ENCODE measurements at regions not wholly inside any gene's neighbourhood (a gene's known extent, or its start where the extent isn't known, plus 50 kb on each side); places are given as distances from the start of the nearest gene placed in this dataset.

DNA sequence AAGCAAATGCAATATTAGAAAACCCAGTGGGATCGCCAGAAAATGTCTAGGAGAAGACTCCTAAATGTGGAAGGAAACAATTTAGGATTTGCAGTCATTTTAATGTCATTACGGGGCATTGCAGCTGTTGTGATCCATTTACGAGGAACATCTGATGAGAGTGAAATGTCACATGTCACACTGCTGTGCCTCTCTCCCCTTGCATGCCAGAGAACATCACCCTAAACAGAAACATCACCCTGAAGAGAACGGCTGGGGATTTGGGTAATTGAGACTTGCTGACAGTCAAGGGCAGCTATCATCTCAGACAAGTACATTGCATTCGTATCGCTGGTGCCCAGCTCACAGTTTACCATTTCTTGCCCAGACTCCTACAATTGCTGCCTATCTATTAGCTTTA is 785.7 kb upstream of the POM121L12 start:
- no peak for DNase-seq
- WGBS, 5 donors: 64 to 79% (median 74%) methylated on average over 6 of the region's 6 CpGs

GRCh38 chr7:52247518-52247917 is 787.9 kb upstream of the POM121L12 start:
- Histone ChIP-seq H3K9me3 (peaks cover 0 to 7% (median 0%) of the 10 kb centered on the region in 4 donors), H3K36me3 (no peaks in the 10 kb centered on the region), H3K4me1 (no peaks in the 10 kb centered on the region), H3K4me3 (no peak overlapping the region), H3K27me3 (no peaks in the 10 kb centered on the region), H3K27ac (no peak overlapping the region)
- no peak for DNase-seq
- no peak for TF ChIP-seq CTCF (IDR thresholded peaks at IDR 0.05)
- TF ChIP-seq POLR2A (IDR thresholded peaks at IDR 0.05): no peak
- TF ChIP-seq POLR2AphosphoS5 (IDR thresholded peaks at IDR 0.05): no peak
- no peak for TF ChIP-seq EP300 (IDR thresholded peaks at IDR 0.05)
- WGBS, 5 donors: 84 to 87% (median 85%) methylated on average over 4 of the region's 4 CpGs
- intact Hi-C loops (cut with DNase I; ENCODE audit: low total_unique reads): no loop called here

More for the DNA sequence above, 785.7 kb upstream of the POM121L12 start:
- Histone ChIP-seq H3K4me3 (no peak overlapping the region), H3K4me1 (no peaks in the 10 kb centered on the region), H3K9me3 (no peaks in the 10 kb centered on the region), H3K27me3 (no peaks in the 10 kb centered on the region), H3K27ac (no peak overlapping the region), H3K36me3 (no peaks in the 10 kb centered on the region)
- TF ChIP-seq CTCF (IDR thresholded peaks at IDR 0.05) (no peak), EP300 (IDR thresholded peaks at IDR 0.05) (no peak), POLR2A (IDR thresholded peaks at IDR 0.05) (no peak), POLR2AphosphoS5 (IDR thresholded peaks at IDR 0.05) (no peak)
- intact Hi-C loops (cut with DNase I; ENCODE audit: low total_unique reads): no loop called here

GRCh38 chr7:52243685-52244084 is 791.7 kb upstream of the POM121L12 start:
- TF ChIP-seq POLR2A (IDR thresholded peaks at IDR 0.05) (no peak), EP300 (IDR thresholded peaks at IDR 0.05) (no peak), POLR2AphosphoS5 (IDR thresholded peaks at IDR 0.05) (no peak), CTCF (IDR thresholded peaks at IDR 0.05) (no peak)
- Histone ChIP-seq H3K4me3 (no peak overlapping the region), H3K4me1 (no peaks in the 10 kb centered on the region), H3K9me3 (peaks cover 0 to 7% (median 0%) of the 10 kb centered on the region in 4 donors), H3K36me3 (no peaks in the 10 kb centered on the region), H3K27me3 (no peaks in the 10 kb centered on the region), H3K27ac (no peak overlapping the region)
- DNase-seq: no peak
- intact Hi-C loops (cut with DNase I; ENCODE audit: low total_unique reads): no loop called here
- 94 to 98% (median 96%) methylated on average over 3 of the region's 3 CpGs for WGBS, 5 donors

DNA sequence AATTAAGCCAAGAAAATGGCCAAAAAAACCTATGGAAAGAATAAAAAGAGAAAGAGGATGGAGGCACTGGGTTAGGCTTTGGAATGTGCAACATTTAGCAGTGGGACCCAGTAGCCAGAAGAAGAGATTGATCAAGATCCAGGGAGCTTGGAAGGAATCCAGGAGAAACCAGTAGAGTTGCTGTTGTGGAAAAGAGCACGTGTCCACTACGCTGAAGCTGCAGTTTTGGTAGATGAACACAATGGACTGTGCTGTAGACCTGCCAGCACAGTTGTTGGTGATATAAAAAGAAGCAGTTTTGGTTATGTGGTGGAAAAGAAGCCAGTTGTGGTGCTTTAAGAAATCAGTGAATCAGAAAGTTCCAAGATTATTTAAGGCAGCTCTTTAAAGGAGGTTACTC is 802.2 kb upstream of the POM121L12 start:
- no peak for DNase-seq
- 55 to 68% (median 66%) methylated on average over 2 of the region's 2 CpGs for WGBS, 5 donors
- Histone ChIP-seq H3K27ac (no peak overlapping the region), H3K27me3 (no peaks in the 10 kb centered on the region), H3K4me3 (no peak overlapping the region), H3K36me3 (no peaks in the 10 kb centered on the region), H3K4me1 (no peaks in the 10 kb centered on the region), H3K9me3 (peaks cover 0 to 20% (median 18%) of the 10 kb centered on the region in 4 donors)
- intact Hi-C loops (cut with DNase I; ENCODE audit: low total_unique reads): no loop called here
- TF ChIP-seq EP300 (IDR thresholded peaks at IDR 0.05) (no peak), POLR2AphosphoS5 (IDR thresholded peaks at IDR 0.05) (no peak), POLR2A (IDR thresholded peaks at IDR 0.05) (no peak), CTCF (IDR thresholded peaks at IDR 0.05) (no peak)
